ENCODE measurements at regions not wholly inside any gene's neighbourhood (a gene's known extent, or its start where the extent isn't known, plus 50 kb on each side); places are given as distances from the start of the nearest gene placed in this dataset.

GRCh38 chr14:44009642-44010041 lies 497.4 kb downstream of the FSCB start:
- DNase-seq (ENCODE audit: low spot score): no peak

- no peak for DNase-seq (ENCODE audit: low spot score)
Observed at GRCh38 chr14:43988989-43989388, 518.1 kb downstream of the FSCB start.

- no peak for DNase-seq (ENCODE audit: low spot score)
Observed at GRCh38 chr14:43983721-43984120, 523.4 kb downstream of the FSCB start.

GRCh38 chr14:43981135-43981768 lies 525.8 kb downstream of the FSCB start:
- DNase-seq (ENCODE audit: low spot score): no peak

- no peak for DNase-seq (ENCODE audit: low spot score)
Observed at GRCh38 chr14:43956741-43957140, 550.3 kb downstream of the FSCB start.

GRCh38 chr14:43949400-43949799 lies 557.7 kb downstream of the FSCB start:
- no peak for DNase-seq (ENCODE audit: low spot score)

- DNase-seq (ENCODE audit: low spot score): no peak
Observed at GRCh38 chr14:43939836-43940235, 567.2 kb downstream of the FSCB start.

GRCh38 chr14:43938588-43939281 lies 568.3 kb downstream of the FSCB start:
- no peak for DNase-seq (ENCODE audit: low spot score)

GRCh38 chr14:43937001-43937400 lies 570.1 kb downstream of the FSCB start:
- no peak for DNase-seq (ENCODE audit: low spot score)

- no peak for DNase-seq (ENCODE audit: low spot score)
Observed at GRCh38 chr14:43934102-43934501, 573.0 kb downstream of the FSCB start.

GRCh38 chr14:43914041-43914693 lies 592.9 kb downstream of the FSCB start:
- DNase-seq (ENCODE audit: low spot score): no peak

- no peak for DNase-seq (ENCODE audit: low spot score)
Observed at GRCh38 chr14:43903209-43903608, 603.9 kb downstream of the FSCB start.

GRCh38 chr14:43901911-43902673 lies 605.0 kb downstream of the FSCB start:
- DNase-seq (ENCODE audit: low spot score): no peak

- DNase-seq (ENCODE audit: low spot score): no peak
Observed at GRCh38 chr14:43900173-43900655, 606.9 kb downstream of the FSCB start.

GRCh38 chr14:43898687-43899086 lies 608.4 kb downstream of the FSCB start:
- DNase-seq (ENCODE audit: low spot score): no peak

- no peak for DNase-seq (ENCODE audit: low spot score)
Observed at GRCh38 chr14:43896044-43896443, 611.0 kb downstream of the FSCB start.

GRCh38 chr14:43894534-43894933 lies 612.5 kb downstream of the FSCB start:
- DNase-seq (ENCODE audit: low spot score): peak; percentile 0

- no peak for DNase-seq (ENCODE audit: low spot score)
Observed at GRCh38 chr14:43887523-43887922, 619.6 kb downstream of the FSCB start.

GRCh38 chr14:43877351-43877960 lies 629.6 kb downstream of the FSCB start:
- no peak for DNase-seq (ENCODE audit: low spot score)

GRCh38 chr14:43872752-43873655 lies 634.1 kb downstream of the FSCB start:
- DNase-seq (ENCODE audit: low spot score): no peak

- DNase-seq (ENCODE audit: low spot score): no peak
Observed at GRCh38 chr14:43872222-43872621, 634.9 kb downstream of the FSCB start.
